SK-N-SH treated with all-trans-retinoic acid at 6 μM for 48 hours (cell line): ENCODE measurements at regions not wholly inside any gene's neighbourhood (a gene's known extent, or its start where the extent isn't known, plus 50 kb on each side); places are given as distances from the start of the nearest gene placed in this dataset.

Experiments
- ATAC-seq: fragments of 200-7000 bp; cut with Tn5 transposase; 3 replicates; pipeline ENCODE4 v1.9.1; 2020; ENCODE audit warnings: mild to moderate bottlenecking, moderate library complexity
- ARNTL ChIP-seq: fragments of 450-650 bp; formaldehyde crosslinking; IDR thresholded peaks from 2 replicates; pipeline ENCODE4 v1.5.0; 2020; ENCODE audit warnings: low read depth, mild to moderate bottlenecking, moderate library complexity, borderline replicate concordance
- BACH2 ChIP-seq: fragments of 250-450 bp; sonication (Bioruptor Pico); IDR thresholded peaks from 2 replicates; pipeline ENCODE4 v1.9.0; 2021; ENCODE audit warnings: mild to moderate bottlenecking, borderline replicate concordance
- CSDC2 ChIP-seq: fragments of 250-450 bp; sonication (Bioruptor Pico); IDR thresholded peaks from 2 replicates; pipeline ENCODE4 v1.5.0; 2020; ENCODE audit warnings: mild to moderate bottlenecking, moderate library complexity
- CSRNP3 ChIP-seq: fragments of 250-450 bp; sonication (Bioruptor Pico); IDR thresholded peaks from 2 replicates; pipeline ENCODE4 v1.5.1; 2021; ENCODE audit warnings: mild to moderate bottlenecking, moderate library complexity
- GLIS3 ChIP-seq: fragments of 250-450 bp; sonication (Bioruptor Pico); IDR thresholded peaks from 2 replicates; pipeline ENCODE4 v1.5.0; 2020; ENCODE audit warnings: mild to moderate bottlenecking, moderate library complexity
- ISL1 ChIP-seq: fragments of 250-450 bp; sonication (Bioruptor Pico); IDR thresholded peaks from 2 replicates; pipeline ENCODE4 v2.1.2; 2022; ENCODE audit warnings: mild to moderate bottlenecking, moderate library complexity
- OSR1 ChIP-seq: fragments of 250-450 bp; sonication (Bioruptor Pico); IDR thresholded peaks from 2 replicates; pipeline ENCODE4 v1.8.0; 2022; ENCODE audit warnings: moderate library complexity, mild to moderate bottlenecking, inconsistent platforms
- PPARA ChIP-seq: fragments of 250-450 bp; sonication (Bioruptor Pico); IDR thresholded peaks from 2 replicates; pipeline ENCODE4 v1.5.0; 2020; ENCODE audit warnings: mild to moderate bottlenecking, borderline replicate concordance
- RARB ChIP-seq: fragments of 250-450 bp; sonication (Bioruptor Pico); IDR thresholded peaks from 2 replicates; pipeline ENCODE4 v1.8.0; 2021; ENCODE audit warnings: mild to moderate bottlenecking, moderate library complexity
- TCF4 ChIP-seq: fragments of 250-450 bp; sonication (Bioruptor Pico); IDR thresholded peaks from 2 replicates; pipeline ENCODE4 v1.8.0; 2021; ENCODE audit warnings: mild to moderate bottlenecking, moderate library complexity, borderline replicate concordance
- TOX ChIP-seq: fragments of 250-450 bp; sonication (Bioruptor Pico); IDR thresholded peaks from 2 replicates; pipeline ENCODE4 v1.8.0; 2021; ENCODE audit warnings: mild to moderate bottlenecking, moderate library complexity, borderline replicate concordance
- ZC3H10 ChIP-seq: fragments of 250-450 bp; sonication (Bioruptor Pico); IDR thresholded peaks from 2 replicates; pipeline ENCODE4 v1.5.1; 2021; ENCODE audit warnings: mild to moderate bottlenecking, moderate library complexity
- ZFP3 ChIP-seq: fragments of 250-450 bp; sonication (Bioruptor Pico); IDR thresholded peaks from 2 replicates; pipeline ENCODE4 v1.5.0; 2020; ENCODE audit warnings: mild to moderate bottlenecking, moderate library complexity
- ZFP30 ChIP-seq: fragments of 450-650 bp; formaldehyde crosslinking; IDR thresholded peaks from 2 replicates; pipeline ENCODE4 v1.5.0; 2022; ENCODE audit warnings: mild to moderate bottlenecking, moderate library complexity
- ZNF565 ChIP-seq: fragments of 450-650 bp; formaldehyde crosslinking; conservative IDR thresholded peaks from 2 replicates; pipeline ENCODE4 v1.5.0; 2020; ENCODE audit warnings: low read depth, mild to moderate bottlenecking, moderate library complexity
- ZNF70 ChIP-seq: fragments of 450-650 bp; formaldehyde crosslinking; IDR thresholded peaks from 2 replicates; pipeline ENCODE4 v1.5.0; 2020; ENCODE audit warnings: mild to moderate bottlenecking, moderate library complexity
- ZNF8 ChIP-seq: fragments of 450-650 bp; formaldehyde crosslinking; IDR thresholded peaks from 2 replicates; pipeline ENCODE4 v1.5.0; 2020; ENCODE audit warnings: mild to moderate bottlenecking, moderate library complexity
- TF ChIP-seq, protein P1 (sequence below): fragments of 250-450 bp; sonication (Bioruptor Pico); IDR thresholded peaks from 2 replicates; pipeline ENCODE4 v1.8.0; 2020; ENCODE audit warnings: mild to moderate bottlenecking, moderate library complexity, borderline replicate concordance
- TF ChIP-seq, protein P2 (sequence below): fragments of 250-450 bp; sonication (Bioruptor Pico); IDR thresholded peaks from 2 replicates; pipeline ENCODE4 v1.5.0; 2020; ENCODE audit warnings: mild to moderate bottlenecking, moderate library complexity
- TF ChIP-seq, protein P3 (sequence below): fragments of 250-450 bp; sonication (Bioruptor Pico); IDR thresholded peaks from 2 replicates; pipeline ENCODE4 v1.5.1; 2020; ENCODE audit warnings: low read depth, mild to moderate bottlenecking, moderate library complexity
- TF ChIP-seq, protein P4 (sequence below): fragments of 250-450 bp; sonication (Bioruptor Pico); IDR thresholded peaks from 2 replicates; pipeline ENCODE4 v1.8.0; 2021; ENCODE audit warnings: low read depth, mild to moderate bottlenecking, moderate library complexity, borderline replicate concordance

- TF ChIP-seq OSR1 (CRISPR knock-in tag) (no peak), ZNF70 (CRISPR knock-in tag) (no peak), CSRNP3 (CRISPR knock-in tag) (no peak), RARB (no peak), BACH2 (no peak), ZFP3 (CRISPR knock-in tag) (no peak)
- no peak for ATAC-seq
Observed at GRCh38 chr6:91117550-91117949, 530.7 kb upstream of the MAP3K7 start.

GRCh38 chr6:91114123-91114708 lies 527.3 kb upstream of the MAP3K7 start:
- TF ChIP-seq CSDC2 (CRISPR knock-in tag): no peak
- no peak for TF ChIP-seq ISL1 (CRISPR knock-in tag)
- no peak for TF ChIP-seq RARB
- TF ChIP-seq, protein P1, sequence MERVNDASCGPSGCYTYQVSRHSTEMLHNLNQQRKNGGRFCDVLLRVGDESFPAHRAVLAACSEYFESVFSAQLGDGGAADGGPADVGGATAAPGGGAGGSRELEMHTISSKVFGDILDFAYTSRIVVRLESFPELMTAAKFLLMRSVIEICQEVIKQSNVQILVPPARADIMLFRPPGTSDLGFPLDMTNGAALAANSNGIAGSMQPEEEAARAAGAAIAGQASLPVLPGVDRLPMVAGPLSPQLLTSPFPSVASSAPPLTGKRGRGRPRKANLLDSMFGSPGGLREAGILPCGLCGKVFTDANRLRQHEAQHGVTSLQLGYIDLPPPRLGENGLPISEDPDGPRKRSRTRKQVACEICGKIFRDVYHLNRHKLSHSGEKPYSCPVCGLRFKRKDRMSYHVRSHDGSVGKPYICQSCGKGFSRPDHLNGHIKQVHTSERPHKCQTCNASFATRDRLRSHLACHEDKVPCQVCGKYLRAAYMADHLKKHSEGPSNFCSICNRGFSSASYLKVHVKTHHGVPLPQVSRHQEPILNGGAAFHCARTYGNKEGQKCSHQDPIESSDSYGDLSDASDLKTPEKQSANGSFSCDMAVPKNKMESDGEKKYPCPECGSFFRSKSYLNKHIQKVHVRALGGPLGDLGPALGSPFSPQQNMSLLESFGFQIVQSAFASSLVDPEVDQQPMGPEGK: no peak
- no peak for TF ChIP-seq TOX (CRISPR knock-in tag)
- no peak for TF ChIP-seq TCF4 (CRISPR knock-in tag)
- TF ChIP-seq, protein P2, sequence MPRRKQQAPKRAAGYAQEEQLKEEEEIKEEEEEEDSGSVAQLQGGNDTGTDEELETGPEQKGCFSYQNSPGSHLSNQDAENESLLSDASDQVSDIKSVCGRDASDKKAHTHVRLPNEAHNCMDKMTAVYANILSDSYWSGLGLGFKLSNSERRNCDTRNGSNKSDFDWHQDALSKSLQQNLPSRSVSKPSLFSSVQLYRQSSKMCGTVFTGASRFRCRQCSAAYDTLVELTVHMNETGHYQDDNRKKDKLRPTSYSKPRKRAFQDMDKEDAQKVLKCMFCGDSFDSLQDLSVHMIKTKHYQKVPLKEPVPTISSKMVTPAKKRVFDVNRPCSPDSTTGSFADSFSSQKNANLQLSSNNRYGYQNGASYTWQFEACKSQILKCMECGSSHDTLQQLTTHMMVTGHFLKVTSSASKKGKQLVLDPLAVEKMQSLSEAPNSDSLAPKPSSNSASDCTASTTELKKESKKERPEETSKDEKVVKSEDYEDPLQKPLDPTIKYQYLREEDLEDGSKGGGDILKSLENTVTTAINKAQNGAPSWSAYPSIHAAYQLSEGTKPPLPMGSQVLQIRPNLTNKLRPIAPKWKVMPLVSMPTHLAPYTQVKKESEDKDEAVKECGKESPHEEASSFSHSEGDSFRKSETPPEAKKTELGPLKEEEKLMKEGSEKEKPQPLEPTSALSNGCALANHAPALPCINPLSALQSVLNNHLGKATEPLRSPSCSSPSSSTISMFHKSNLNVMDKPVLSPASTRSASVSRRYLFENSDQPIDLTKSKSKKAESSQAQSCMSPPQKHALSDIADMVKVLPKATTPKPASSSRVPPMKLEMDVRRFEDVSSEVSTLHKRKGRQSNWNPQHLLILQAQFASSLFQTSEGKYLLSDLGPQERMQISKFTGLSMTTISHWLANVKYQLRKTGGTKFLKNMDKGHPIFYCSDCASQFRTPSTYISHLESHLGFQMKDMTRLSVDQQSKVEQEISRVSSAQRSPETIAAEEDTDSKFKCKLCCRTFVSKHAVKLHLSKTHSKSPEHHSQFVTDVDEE (CRISPR knock-in tag): no peak
- TF ChIP-seq ZNF8 (CRISPR knock-in tag): no peak
- no peak for TF ChIP-seq GLIS3 (CRISPR knock-in tag)
- TF ChIP-seq ZC3H10 (CRISPR knock-in tag): no peak
- no peak for TF ChIP-seq ZNF70 (CRISPR knock-in tag)
- no peak for ATAC-seq

GRCh38 chr6:91106083-91106482 lies 519.2 kb upstream of the MAP3K7 start:
- no peak for ATAC-seq
- TF ChIP-seq ISL1 (CRISPR knock-in tag): no peak
- TF ChIP-seq ZNF565 (CRISPR knock-in tag): no peak
- TF ChIP-seq GLIS3 (CRISPR knock-in tag): no peak
- no peak for TF ChIP-seq ZFP30 (CRISPR knock-in tag)
- TF ChIP-seq, protein P1: no peak
- TF ChIP-seq CSDC2 (CRISPR knock-in tag): no peak
- no peak for TF ChIP-seq ZC3H10 (CRISPR knock-in tag)
- no peak for TF ChIP-seq ZNF70 (CRISPR knock-in tag)
- no peak for TF ChIP-seq RARB
- no peak for TF ChIP-seq CSRNP3 (CRISPR knock-in tag)
- TF ChIP-seq, protein P3, sequence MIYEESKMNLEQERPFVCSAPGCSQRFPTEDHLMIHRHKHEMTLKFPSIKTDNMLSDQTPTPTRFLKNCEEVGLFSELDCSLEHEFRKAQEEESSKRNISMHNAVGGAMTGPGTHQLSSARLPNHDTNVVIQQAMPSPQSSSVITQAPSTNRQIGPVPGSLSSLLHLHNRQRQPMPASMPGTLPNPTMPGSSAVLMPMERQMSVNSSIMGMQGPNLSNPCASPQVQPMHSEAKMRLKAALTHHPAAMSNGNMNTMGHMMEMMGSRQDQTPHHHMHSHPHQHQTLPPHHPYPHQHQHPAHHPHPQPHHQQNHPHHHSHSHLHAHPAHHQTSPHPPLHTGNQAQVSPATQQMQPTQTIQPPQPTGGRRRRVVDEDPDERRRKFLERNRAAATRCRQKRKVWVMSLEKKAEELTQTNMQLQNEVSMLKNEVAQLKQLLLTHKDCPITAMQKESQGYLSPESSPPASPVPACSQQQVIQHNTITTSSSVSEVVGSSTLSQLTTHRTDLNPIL (CRISPR knock-in tag): no peak
- TF ChIP-seq PPARA (CRISPR knock-in tag): no peak
- TF ChIP-seq, protein P4, sequence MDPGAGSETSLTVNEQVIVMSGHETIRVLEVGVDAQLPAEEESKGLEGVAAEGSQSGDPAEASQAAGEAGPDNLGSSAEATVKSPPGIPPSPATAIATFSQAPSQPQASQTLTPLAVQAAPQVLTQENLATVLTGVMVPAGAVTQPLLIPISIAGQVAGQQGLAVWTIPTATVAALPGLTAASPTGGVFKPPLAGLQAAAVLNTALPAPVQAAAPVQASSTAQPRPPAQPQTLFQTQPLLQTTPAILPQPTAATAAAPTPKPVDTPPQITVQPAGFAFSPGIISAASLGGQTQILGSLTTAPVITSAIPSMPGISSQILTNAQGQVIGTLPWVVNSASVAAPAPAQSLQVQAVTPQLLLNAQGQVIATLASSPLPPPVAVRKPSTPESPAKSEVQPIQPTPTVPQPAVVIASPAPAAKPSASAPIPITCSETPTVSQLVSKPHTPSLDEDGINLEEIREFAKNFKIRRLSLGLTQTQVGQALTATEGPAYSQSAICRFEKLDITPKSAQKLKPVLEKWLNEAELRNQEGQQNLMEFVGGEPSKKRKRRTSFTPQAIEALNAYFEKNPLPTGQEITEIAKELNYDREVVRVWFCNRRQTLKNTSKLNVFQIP: no peak
- TF ChIP-seq TOX (CRISPR knock-in tag): no peak
- TF ChIP-seq ARNTL (CRISPR knock-in tag): no peak
- no peak for TF ChIP-seq TCF4 (CRISPR knock-in tag)
- TF ChIP-seq, protein P2 (CRISPR knock-in tag): no peak
- no peak for TF ChIP-seq BACH2
